Loucy (cell line): ENCODE measurements at regions not wholly inside any gene's neighbourhood (a gene's known extent, or its start where the extent isn't known, plus 50 kb on each side); places are given as distances from the start of the nearest gene placed in this dataset.

ENCODE experiments used
- H2AFZ ChIP-seq: fragments of 200-600 bp; sonication (generic); 2 replicates; pipeline ENCODE4 v1.6.0; 2016; ENCODE audit warnings: antibody characterized with exemption, mild to moderate bottlenecking, low read length, moderate library complexity
- H3F3A ChIP-seq: fragments of 200-600 bp; 2 replicates; pipeline ENCODE4 v1.6.0; 2016; ENCODE audit warnings: antibody characterized with exemption, low read depth, mild to moderate bottlenecking
- H3K27me3 ChIP-seq: fragments of 200-600 bp; sonication (generic); 2 replicates; pipeline ENCODE4 v1.6.1; 2014; ENCODE audit warnings: low read length, mild to moderate bottlenecking; ENCODE audit not compliant: insufficient read depth, poor library complexity, severe bottlenecking
- H3K36me3 ChIP-seq: fragments of 200-600 bp; sonication (generic); 2 replicates; pipeline ENCODE4 v1.6.1; 2016; ENCODE audit warnings: low read length; ENCODE audit not compliant: insufficient read depth
- H3K4me1 ChIP-seq: fragments of 200-600 bp; sonication (generic); 2 replicates; pipeline ENCODE4 v1.5.1; 2014; ENCODE audit warnings: low read length, mild to moderate bottlenecking; ENCODE audit not compliant: insufficient read depth, poor library complexity, severe bottlenecking
- H3K4me2 ChIP-seq: fragments of 200-600 bp; sonication (generic); 2 replicates; pipeline ENCODE4 v1.6.0; 2014; ENCODE audit warnings: antibody characterized with exemption, low read length, low read depth, mild to moderate bottlenecking; ENCODE audit not compliant: poor library complexity, severe bottlenecking
- H3K4me3 ChIP-seq: fragments of 200-600 bp; sonication (generic); 2 replicates; pipeline ENCODE4 v1.5.1; 2014; ENCODE audit warnings: low read length, mild to moderate bottlenecking, mixed read lengths; ENCODE audit not compliant: poor library complexity, severe bottlenecking
- H3K79me2 ChIP-seq: fragments of 200-600 bp; sonication (generic); 2 replicates; pipeline ENCODE4 v1.6.1; 2014; ENCODE audit warnings: low read length; ENCODE audit not compliant: insufficient read depth
- H3K9ac ChIP-seq: fragments of 200-600 bp; sonication (generic); 2 replicates; pipeline ENCODE4 v1.6.0; 2014; ENCODE audit warnings: mild to moderate bottlenecking, low read depth, low read length, moderate library complexity; ENCODE audit not compliant: poor library complexity, severe bottlenecking
- H3K9me2 ChIP-seq: fragments of 200-600 bp; sonication (generic); replicated peaks from 2 replicates; pipeline ENCODE4 v1.6.1; 2016; ENCODE audit warnings: low read depth, low read length, mixed read lengths
- H3K9me3 ChIP-seq: fragments of 200-600 bp; sonication (generic); 2 replicates; pipeline ENCODE4 v1.6.1; 2014; ENCODE audit warnings: mild to moderate bottlenecking, antibody characterized with exemption, low read length, low read depth; ENCODE audit not compliant: insufficient read depth
- H4K20me1 ChIP-seq: fragments of 200-600 bp; sonication (generic); 2 replicates; pipeline ENCODE4 v1.6.0; 2014; ENCODE audit warnings: antibody characterized with exemption, low read length, mild to moderate bottlenecking; ENCODE audit not compliant: insufficient read depth, poor library complexity, severe bottlenecking
- CTCF ChIP-seq: fragments of 200-600 bp; sonication (generic); conservative IDR thresholded peaks from 2 replicates; pipeline ENCODE4 v1.5.1; 2014; ENCODE audit warnings: mild to moderate bottlenecking, antibody characterized with exemption, low read length
- EZH2phosphoT487 ChIP-seq: fragments of 200-600 bp; IDR thresholded peaks from 2 replicates; pipeline ENCODE4 v1.6.1; 2018; ENCODE audit warnings: antibody characterized with exemption, mild to moderate bottlenecking, moderate library complexity, borderline replicate concordance

- Histone ChIP-seq H3K9me2 (no peaks in the 10 kb centered on the region), H3F3A (no peaks in the 10 kb centered on the region), H3K9me3 (no peaks in the 10 kb centered on the region), H3K4me2 (no peak overlapping the region), H3K4me1 (no peaks in the 10 kb centered on the region), H2AFZ (no peak overlapping the region), H3K9ac (no peak overlapping the region), H3K79me2 (no peaks in the 10 kb centered on the region), H4K20me1 (no peaks in the 10 kb centered on the region), H3K27me3 (no peaks in the 10 kb centered on the region), H3K36me3 (no peaks in the 10 kb centered on the region), H3K4me3 (no peak overlapping the region)
- no peak for TF ChIP-seq EZH2phosphoT487
- TF ChIP-seq CTCF, result no peak
These were observed 614.7 kb upstream of the TMEM132C start for GRCh38 chr12:127652281-127652680.

- Histone ChIP-seq H2AFZ (no peak overlapping the region), H3K27me3 (no peaks in the 10 kb centered on the region), H3K4me1 (no peaks in the 10 kb centered on the region), H3K36me3 (no peaks in the 10 kb centered on the region), H3K4me3 (no peak overlapping the region), H4K20me1 (no peaks in the 10 kb centered on the region), H3K4me2 (no peak overlapping the region), H3K9me2 (no peaks in the 10 kb centered on the region), H3K9ac (no peak overlapping the region), H3K79me2 (no peaks in the 10 kb centered on the region), H3F3A (no peaks in the 10 kb centered on the region), H3K9me3 (no peaks in the 10 kb centered on the region)
- no peak for TF ChIP-seq CTCF
- TF ChIP-seq EZH2phosphoT487, result no peak
These were observed 612.5 kb upstream of the TMEM132C start for GRCh38 chr12:127654383-127654985.

GRCh38 chr12:127655691-127656090 is 611.3 kb upstream of the TMEM132C start:
- H3K9me2 ChIP-seq, result no peaks in the 10 kb centered on the region
- no peaks in the 10 kb centered on the region for H3K9me3 ChIP-seq
- no peaks in the 10 kb centered on the region for H3F3A ChIP-seq
- no peaks in the 10 kb centered on the region for H3K36me3 ChIP-seq
- H3K4me2 ChIP-seq, result no peak overlapping the region
- no peaks in the 10 kb centered on the region for H3K4me1 ChIP-seq
- no peaks in the 10 kb centered on the region for H3K79me2 ChIP-seq
- no peak overlapping the region for H3K4me3 ChIP-seq
- H4K20me1 ChIP-seq, result no peaks in the 10 kb centered on the region
- no peak overlapping the region for H3K9ac ChIP-seq
- H3K27me3 ChIP-seq, result no peaks in the 10 kb centered on the region
- TF ChIP-seq CTCF (no peak), EZH2phosphoT487 (no peak)
- no peak overlapping the region for H2AFZ ChIP-seq
